ENCODE measurements at regions not wholly inside any gene's neighbourhood (a gene's known extent, or its start where the extent isn't known, plus 50 kb on each side); places are given as distances from the start of the nearest gene placed in this dataset.

- Histone ChIP-seq H3K9me1 (ENCODE audit: insufficient read depth, low read length) (no peaks in the 10 kb centered on the region), H4K8ac (ENCODE audit: low read depth in 2 of 2, low read length in 2 of 2) (no peak overlapping the region), H3K4me2 (ENCODE audit: low read depth, low read length) (no peak overlapping the region), H2BK5ac (ENCODE audit: low read depth, low read length, poor library complexity, severe bottlenecking) (no peak overlapping the region), H4K91ac (ENCODE audit: insufficient read depth, low read depth, low read length) (no peak overlapping the region), H3K9me3 (ENCODE audit: control insufficient read depth, insufficient read depth, low read length) (no peaks in the 10 kb centered on the region), H4K20me1 (ENCODE audit: insufficient read depth, low read length) (no peaks in the 10 kb centered on the region), H3K27ac (ENCODE audit: insufficient read depth, low read length) (no peak overlapping the region), H3K79me1 (ENCODE audit: low read depth in 1 of 2, low read length in 2 of 2) (no peaks in the 10 kb centered on the region), H3K36me3 (ENCODE audit: control insufficient read depth, insufficient read depth, low read length) (no peaks in the 10 kb centered on the region), H2BK15ac (ENCODE audit: low read depth, low read length) (no peak overlapping the region), H2BK20ac (ENCODE audit: low read depth, low read length) (no peak overlapping the region), H3K27me3 (ENCODE audit: control insufficient read depth, insufficient read depth, low read length) (peaks cover 24% of the 10 kb centered on the region), H3K56ac (ENCODE audit: extremely low read depth, insufficient read depth, low read length) (no peak overlapping the region), H3K4ac (ENCODE audit: low read depth, low read length) (no peak overlapping the region), H3K14ac (replicated peaks; ENCODE audit: low read depth, low read length) (no peak overlapping the region), H3K4me3 (ENCODE audit: insufficient read depth, low read depth, low read length) (no peak overlapping the region), H2AK9ac (replicated peaks; ENCODE audit: low read depth, low read length, poor library complexity) (no peak overlapping the region), H3K23ac (ENCODE audit: low read depth, low read length) (no peak overlapping the region), H3K18ac (ENCODE audit: low read depth, low read length) (no peak overlapping the region), H2AK5ac (ENCODE audit: low read depth, low read length) (no peak overlapping the region), H2BK120ac (ENCODE audit: low read depth, low read length) (no peak overlapping the region), H4K5ac (ENCODE audit: low read depth, low read length) (no peak overlapping the region), H3K4me1 (ENCODE audit: control insufficient read depth, insufficient read depth, low read length) (no peaks in the 10 kb centered on the region), H3K9ac (ENCODE audit: low read depth, low read length) (no peak overlapping the region), H2AFZ (replicated peaks; ENCODE audit: low read length, poor library complexity) (no peak overlapping the region)
- DNase-seq: no peak
- dilution Hi-C loops (cut with HindIII; ENCODE audit: low sequenced_read_pairs, unreplicated experiment) (no loop called here), intact Hi-C loops (cut with micrococcal nuclease) (no loop called here), in situ Hi-C loops (cut with MboI; ENCODE audit: low sequenced_read_pairs) (no loop called here)
- TF ChIP-seq MAFK (IDR thresholded peaks at IDR 0.05; ENCODE audit: low read depth, low read length): peak; percentile 36; the same call in 1 of the 2 replicates
- TF ChIP-seq RFX5 (IDR thresholded peaks at IDR 0.05; ENCODE audit: low read depth, low read length): no peak
- TF ChIP-seq MAZ (IDR thresholded peaks at IDR 0.05; ENCODE audit: borderline replicate concordance, low read depth, low read length): no peak
- ChIA-PET CTCF (interaction anchor here (1.4 kb wide), 1 partner anchor 15 kb away, joined by 3 read pairs; no protein-coding TSS in a partner anchor), POLR2A (ENCODE audit: unreplicated experiment) (no interaction called here)
- WGBS, 2 experiments (ENCODE audit: extremely low coverage in 2 of 2, insufficient read length in 1 of 2): no CpG with 5 or more reads among the region's 10 CpGs
- BruUV-seq (replicated peaks): no TSS peak
- no peak for ATAC-seq (ENCODE audit: low read depth)
These were observed 166.6 kb upstream of the TBCA start for GRCh38 chr5:77942578-77943239.

All from IMR-90 (cell line).